ENCODE measurements at regions not wholly inside any gene's neighbourhood (a gene's known extent, or its start where the extent isn't known, plus 50 kb on each side); places are given as distances from the start of the nearest gene placed in this dataset.

- DNase-seq (ENCODE audit: low read depth in 3 of 3), result no peak
Observed at GRCh38 chr13:39968646-39969475, 313.4 kb downstream of the COG6 start.

- no peak for DNase-seq (ENCODE audit: low read depth in 3 of 3)
Observed at GRCh38 chr13:39970177-39970846, 314.9 kb downstream of the COG6 start.

- no peak for DNase-seq (ENCODE audit: low read depth in 3 of 3)
Observed at GRCh38 chr13:39971526-39971925, 316.1 kb downstream of the COG6 start.

- DNase-seq (ENCODE audit: low read depth in 3 of 3), result no peak
Observed at GRCh38 chr13:39976481-39976880, 321.0 kb downstream of the COG6 start.

- DNase-seq (ENCODE audit: low read depth in 3 of 3), result no peak
Observed at GRCh38 chr13:39981056-39981455, 325.6 kb downstream of the COG6 start.

GRCh38 chr13:39982745-39983144 lies 327.3 kb downstream of the COG6 start:
- DNase-seq (ENCODE audit: low read depth in 3 of 3), result no peak

- no peak for DNase-seq (ENCODE audit: low read depth in 3 of 3)
Observed at GRCh38 chr13:39985071-39985470, 329.6 kb downstream of the COG6 start.

GRCh38 chr13:39988351-39988750 lies 332.9 kb downstream of the COG6 start:
- DNase-seq (ENCODE audit: low read depth in 3 of 3), result no peak

GRCh38 chr13:39998166-39998565 lies 342.7 kb downstream of the COG6 start:
- no peak for DNase-seq (ENCODE audit: low read depth in 3 of 3)

GRCh38 chr13:40002016-40002415 lies 346.6 kb downstream of the COG6 start:
- DNase-seq (ENCODE audit: low read depth in 3 of 3), result no peak

- DNase-seq (ENCODE audit: low read depth in 3 of 3), result no peak
Observed at GRCh38 chr13:40013554-40013953, 358.1 kb downstream of the COG6 start.

GRCh38 chr13:40016953-40017660 lies 361.6 kb downstream of the COG6 start:
- no peak for DNase-seq (ENCODE audit: low read depth in 3 of 3)

- no peak for DNase-seq (ENCODE audit: low read depth in 3 of 3)
Observed at GRCh38 chr13:40017662-40018262, 362.3 kb downstream of the COG6 start.

- no peak for DNase-seq (ENCODE audit: low read depth in 3 of 3)
Observed at GRCh38 chr13:40023595-40024203, 368.2 kb downstream of the COG6 start.

GRCh38 chr13:40024204-40024966 lies 368.9 kb downstream of the COG6 start:
- no peak for DNase-seq (ENCODE audit: low read depth in 3 of 3)

- no peak for DNase-seq (ENCODE audit: low read depth in 3 of 3)
Observed at GRCh38 chr13:40024967-40025714, 369.7 kb downstream of the COG6 start.

GRCh38 chr13:40026174-40026585 lies 370.7 kb downstream of the COG6 start:
- DNase-seq (ENCODE audit: low read depth in 3 of 3), result peak; percentile 21 to 42 (median 22)

- peak; percentile 18 to 25 (median 19) for DNase-seq (ENCODE audit: low read depth in 3 of 3)
Observed at GRCh38 chr13:40026741-40027140, 371.3 kb downstream of the COG6 start.

- no peak for DNase-seq (ENCODE audit: low read depth in 3 of 3)
Observed at GRCh38 chr13:40028446-40028845, 373.0 kb downstream of the COG6 start.

- no peak for DNase-seq (ENCODE audit: low read depth in 3 of 3)
Observed at GRCh38 chr13:40031031-40031430, 375.6 kb downstream of the COG6 start.
